ENCODE measurements at regions not wholly inside any gene's neighbourhood (a gene's known extent, or its start where the extent isn't known, plus 50 kb on each side); places are given as distances from the start of the nearest gene placed in this dataset.

GRCh38 chr4:27121830-27122229 is 261.2 kb downstream of the STIM2 start:
- TF ChIP-seq CTCF (IDR thresholded peaks at IDR 0.05) (no peak), POLR2A (IDR thresholded peaks at IDR 0.05) (no peak)

Measured in body of pancreas (tissue), 4 donors.